Uterus (tissue), 3 donors: ENCODE measurements at regions not wholly inside any gene's neighbourhood (a gene's known extent, or its start where the extent isn't known, plus 50 kb on each side); places are given as distances from the start of the nearest gene placed in this dataset.

Experiments
- DNase-seq, 2 donors: peaks; one replicate each; pipeline ENCODE4 v3.0.0-alpha.2; 2019 to 2020
- H3K27ac ChIP-seq, 2 donors: fragments of 200-600 bp; sonication (generic); 1 replicate in 1 of 2; 2 replicates in 1 of 2; pipeline ENCODE4 v1.5.1; 2016 to 2018
- H3K27me3 ChIP-seq, 2 donors: fragments of 200-600 bp; sonication (generic); one replicate each; pipeline ENCODE4 v1.5.1; 2018 to 2019; ENCODE audit warnings: control low read depth in 1 of 2
- H3K36me3 ChIP-seq, 2 donors: fragments of 200-600 bp; sonication (generic); one replicate each; pipeline ENCODE4 v1.5.1; 2019; ENCODE audit warnings: control low read depth in 1 of 2
- H3K4me1 ChIP-seq, 2 donors: fragments of 200-600 bp; sonication (generic); one replicate each; pipeline ENCODE4 v1.5.1; 2018 to 2019; ENCODE audit warnings: control low read depth in 1 of 2
- H3K4me3 ChIP-seq, 2 donors: fragments of 200-600 bp; sonication (generic); 1 replicate in 1 of 2; 2 replicates in 1 of 2; pipeline ENCODE4 v1.5.1; 2018 to 2019; ENCODE audit warnings: mild to moderate bottlenecking in 1 of 2
- H3K9me3 ChIP-seq, 2 donors: fragments of 200-600 bp; sonication (generic); one replicate each; pipeline ENCODE4 v1.5.1; 2019; ENCODE audit warnings: control low read depth in 1 of 2
- POLR2A ChIP-seq, 2 donors: fragments of 450-650 bp; IDR thresholded peaks; one replicate each; pipeline ENCODE4 v1.6.1; 2016; ENCODE audit warnings: antibody characterized with exemption in 2 of 2, mild to moderate bottlenecking in 1 of 2, moderate library complexity in 1 of 2
- intact Hi-C: fragments of 100-400 bp; cut with DNase I; formaldehyde crosslinking; loops from one replicate; pipeline ENCODE4 v1.15.1; 2023; ENCODE audit warnings: low total_unique reads
- TF ChIP-seq, protein P1 (sequence below), 4 experiments: fragments of 200-600 bp in 2 of 4; fragments of 450-650 bp in 2 of 4; sonication (generic) in 2 of 4; IDR thresholded peaks; one replicate each; pipeline ENCODE4 v1.5.1; 2016 to 2019; ENCODE audit warnings: antibody characterized with exemption in 4 of 4, mild to moderate bottlenecking in 2 of 4, moderate library complexity in 1 of 4
- donor health status: DM: yes; HTN: yes; CAD: no.

DNA sequence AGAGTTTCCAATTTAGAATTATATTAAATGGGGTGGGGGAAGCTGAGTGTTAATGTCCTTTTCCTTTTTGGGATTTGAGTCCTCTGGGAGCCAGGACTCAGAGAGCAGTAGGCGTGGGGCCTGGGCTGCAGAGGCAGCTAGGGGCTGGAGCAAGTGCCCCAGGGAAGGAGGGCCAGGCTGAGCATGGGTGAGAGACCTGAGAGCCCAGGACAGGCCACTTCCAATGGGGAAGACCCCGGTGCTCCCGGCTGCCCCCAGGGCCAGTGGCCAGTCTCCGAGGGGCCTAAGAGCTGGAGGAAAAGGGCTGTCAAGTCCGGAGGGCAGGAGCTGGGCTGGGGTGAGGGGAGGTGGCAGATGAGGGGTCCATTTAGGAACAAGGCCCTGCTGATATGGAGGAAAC is 371.5 kb downstream of the ZNF536 start:
- Histone ChIP-seq H3K36me3 (no peaks in the 10 kb centered on the region), H3K4me1 (no peaks in the 10 kb centered on the region), H3K27me3 (no peaks in the 10 kb centered on the region), H3K27ac (no peak overlapping the region), H3K4me3 (no peak overlapping the region), H3K9me3 (no peaks in the 10 kb centered on the region)
- TF ChIP-seq POLR2A (IDR thresholded peaks at IDR 0.05) = no peak
- TF ChIP-seq, protein P1, sequence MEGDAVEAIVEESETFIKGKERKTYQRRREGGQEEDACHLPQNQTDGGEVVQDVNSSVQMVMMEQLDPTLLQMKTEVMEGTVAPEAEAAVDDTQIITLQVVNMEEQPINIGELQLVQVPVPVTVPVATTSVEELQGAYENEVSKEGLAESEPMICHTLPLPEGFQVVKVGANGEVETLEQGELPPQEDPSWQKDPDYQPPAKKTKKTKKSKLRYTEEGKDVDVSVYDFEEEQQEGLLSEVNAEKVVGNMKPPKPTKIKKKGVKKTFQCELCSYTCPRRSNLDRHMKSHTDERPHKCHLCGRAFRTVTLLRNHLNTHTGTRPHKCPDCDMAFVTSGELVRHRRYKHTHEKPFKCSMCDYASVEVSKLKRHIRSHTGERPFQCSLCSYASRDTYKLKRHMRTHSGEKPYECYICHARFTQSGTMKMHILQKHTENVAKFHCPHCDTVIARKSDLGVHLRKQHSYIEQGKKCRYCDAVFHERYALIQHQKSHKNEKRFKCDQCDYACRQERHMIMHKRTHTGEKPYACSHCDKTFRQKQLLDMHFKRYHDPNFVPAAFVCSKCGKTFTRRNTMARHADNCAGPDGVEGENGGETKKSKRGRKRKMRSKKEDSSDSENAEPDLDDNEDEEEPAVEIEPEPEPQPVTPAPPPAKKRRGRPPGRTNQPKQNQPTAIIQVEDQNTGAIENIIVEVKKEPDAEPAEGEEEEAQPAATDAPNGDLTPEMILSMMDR (IDR thresholded peaks at IDR 0.05) = no peak
- intact Hi-C loops = no loop called here
- no peak for DNase-seq

DNA sequence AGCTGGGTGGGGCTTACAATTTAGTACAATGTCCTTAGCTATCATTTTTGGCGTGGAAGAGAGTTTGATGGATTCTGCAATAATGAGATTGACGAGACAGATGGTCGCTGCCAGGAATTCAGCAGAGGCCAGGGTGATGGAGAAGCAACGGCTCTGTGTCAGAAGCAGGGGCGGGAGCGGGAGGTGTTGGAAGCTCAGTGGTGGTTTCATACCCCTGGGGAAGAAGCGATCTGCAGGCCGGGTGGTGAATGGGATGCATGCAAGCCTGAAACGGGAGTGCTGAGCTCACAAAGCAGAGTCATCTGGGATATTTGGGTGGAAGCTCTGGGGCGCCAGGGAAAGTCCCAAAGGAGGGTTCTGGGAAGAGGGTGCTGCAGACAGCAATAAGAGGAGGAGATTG is 370.8 kb downstream of the ZNF536 start:
- H3K27me3 ChIP-seq = no peaks in the 10 kb centered on the region
- no peak overlapping the region for H3K4me3 ChIP-seq
- no peaks in the 10 kb centered on the region for H3K4me1 ChIP-seq
- TF ChIP-seq POLR2A (IDR thresholded peaks at IDR 0.05) = no peak
- no peak overlapping the region for H3K27ac ChIP-seq
- no peak for DNase-seq
- no peaks in the 10 kb centered on the region for H3K9me3 ChIP-seq
- intact Hi-C loops = no loop called here
- no peaks in the 10 kb centered on the region for H3K36me3 ChIP-seq

DNA sequence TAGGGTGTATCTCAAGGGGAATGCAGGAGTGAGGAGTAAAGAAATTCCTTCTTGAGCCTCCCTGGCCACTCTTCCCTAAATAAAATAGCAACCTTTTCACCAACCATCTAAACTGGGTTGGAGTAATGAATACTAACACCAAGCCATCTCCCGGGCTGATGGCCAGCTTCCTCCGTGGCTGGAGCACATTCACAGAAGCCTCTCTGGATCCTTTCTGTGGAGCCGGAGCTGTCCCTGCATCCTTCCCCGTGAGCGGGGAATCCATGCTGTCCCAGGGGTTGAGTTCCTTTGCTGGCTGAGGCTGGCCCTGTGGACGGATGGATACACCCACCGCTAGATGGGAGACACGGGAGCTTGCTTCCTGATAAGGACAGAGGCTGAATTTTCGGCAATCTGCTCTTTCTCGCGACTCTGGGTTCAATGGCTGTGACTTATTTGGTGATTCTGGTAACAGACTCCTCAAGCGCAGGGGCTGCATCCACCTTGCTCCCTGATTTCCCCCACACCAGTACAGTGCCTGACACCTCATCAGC is 370.3 kb downstream of the ZNF536 start:
- H3K27ac ChIP-seq = no peak overlapping the region
- TF ChIP-seq, protein P1 (IDR thresholded peaks at IDR 0.05) = no peak
- H3K9me3 ChIP-seq = no peaks in the 10 kb centered on the region
- no peaks in the 10 kb centered on the region for H3K4me1 ChIP-seq
- no peaks in the 10 kb centered on the region for H3K27me3 ChIP-seq
- no peak for DNase-seq
- no peaks in the 10 kb centered on the region for H3K36me3 ChIP-seq
- intact Hi-C loops = no loop called here
- no peak overlapping the region for H3K4me3 ChIP-seq

DNA sequence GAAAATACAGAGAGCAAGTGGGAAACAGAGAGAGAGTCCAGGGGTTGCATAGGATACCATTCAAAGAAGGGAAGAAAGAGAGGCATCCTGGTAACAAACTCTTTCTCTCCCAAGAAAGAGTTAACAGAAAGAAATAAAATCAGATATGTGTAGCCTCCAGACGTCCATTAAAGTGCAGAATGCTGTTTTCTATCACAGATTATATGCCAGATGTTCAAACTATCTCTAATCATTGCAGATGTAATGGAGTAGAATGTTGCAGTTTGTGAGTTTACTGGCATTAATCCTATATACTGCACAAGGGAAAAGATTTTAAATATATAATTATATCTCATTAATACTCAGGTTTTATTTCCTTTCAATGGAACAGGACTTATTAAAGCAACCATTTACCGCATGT is 369.4 kb downstream of the ZNF536 start:
- no peak for TF ChIP-seq POLR2A (IDR thresholded peaks at IDR 0.05)
- TF ChIP-seq, protein P1 (IDR thresholded peaks at IDR 0.05) = no peak
- Histone ChIP-seq H3K4me3 (no peak overlapping the region), H3K27ac (no peak overlapping the region), H3K4me1 (no peaks in the 10 kb centered on the region), H3K9me3 (no peaks in the 10 kb centered on the region), H3K27me3 (no peaks in the 10 kb centered on the region), H3K36me3 (no peaks in the 10 kb centered on the region)
- intact Hi-C loops = no loop called here
- no peak for DNase-seq

DNA sequence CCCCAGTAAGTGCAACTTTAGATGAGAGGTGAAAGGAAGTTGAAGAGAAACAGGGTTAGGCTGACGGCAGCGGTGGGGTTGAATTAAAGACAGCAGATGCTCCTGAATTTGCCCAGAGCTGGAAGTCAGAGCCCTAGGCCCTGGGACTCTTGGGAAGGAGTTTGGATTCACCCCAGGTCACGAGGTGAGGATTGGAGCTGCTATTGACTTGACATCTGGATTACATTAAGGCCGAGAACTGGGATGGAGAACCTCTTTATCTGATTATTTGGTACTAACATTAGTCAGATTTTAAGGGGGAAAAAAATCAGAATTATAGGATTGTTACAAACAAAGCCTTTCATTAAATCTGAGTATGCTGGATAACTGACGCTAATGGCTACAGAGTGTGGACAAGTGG is 367.2 kb downstream of the ZNF536 start:
- Histone ChIP-seq H3K9me3 (no peaks in the 10 kb centered on the region), H3K4me1 (no peaks in the 10 kb centered on the region), H3K4me3 (no peak overlapping the region), H3K36me3 (no peaks in the 10 kb centered on the region), H3K27ac (no peak overlapping the region), H3K27me3 (no peaks in the 10 kb centered on the region)
- intact Hi-C loops = no loop called here
- TF ChIP-seq, protein P1 (IDR thresholded peaks at IDR 0.05) = no peak
- no peak for TF ChIP-seq POLR2A (IDR thresholded peaks at IDR 0.05)
- peak; percentile 35 to 49 for DNase-seq

DNA sequence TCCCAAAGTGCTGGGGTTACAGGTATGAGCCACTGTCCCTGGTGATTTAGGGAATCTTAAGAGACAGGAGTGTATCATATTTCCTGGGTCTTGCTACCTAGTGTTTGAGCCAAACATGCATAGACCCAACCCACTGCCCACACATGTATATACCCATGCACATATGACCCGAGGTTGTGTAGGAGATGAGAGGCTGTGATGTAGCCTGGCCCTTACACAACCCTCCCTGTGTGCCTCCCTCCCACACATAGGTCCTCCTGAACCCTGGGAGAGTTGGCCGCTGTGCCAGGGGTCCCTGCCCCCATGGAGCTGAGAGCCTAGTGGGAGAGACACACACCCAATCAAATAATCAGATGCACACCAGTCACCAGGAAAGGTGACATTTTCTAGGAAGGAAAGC is 365.9 kb downstream of the ZNF536 start:
- no peak overlapping the region for H3K4me3 ChIP-seq
- no peaks in the 10 kb centered on the region for H3K9me3 ChIP-seq
- H3K27me3 ChIP-seq = no peaks in the 10 kb centered on the region
- intact Hi-C loops = no loop called here
- H3K4me1 ChIP-seq = no peaks in the 10 kb centered on the region
- no peaks in the 10 kb centered on the region for H3K36me3 ChIP-seq
- TF ChIP-seq, protein P1 (IDR thresholded peaks at IDR 0.05) = no peak
- no peak for TF ChIP-seq POLR2A (IDR thresholded peaks at IDR 0.05)
- no peak overlapping the region for H3K27ac ChIP-seq
- no peak for DNase-seq
